Fibroblast of villous mesenchyme (primary cell): ENCODE measurements at regions not wholly inside any gene's neighbourhood (a gene's known extent, or its start where the extent isn't known, plus 50 kb on each side); places are given as distances from the start of the nearest gene placed in this dataset.
A peak's percentile ranks its signal among the peaks of the same experiment; 100 is the strongest.
"Not testable (repeated sequence)": the region's sequence is repeated elsewhere in the genome, so short reads cannot be mapped to it uniquely, and the experiment has no call there.

Experiments
- DNase-seq: peaks from one replicate; pipeline ENCODE4 v3.0.0-alpha.2; 2010; ENCODE audit warnings: low read depth
- H3K4me3 ChIP-seq: 2 replicates; pipeline ENCODE4 v1.5.1; 2011; ENCODE audit warnings: low read depth, mild to moderate bottlenecking, low read length
- TF ChIP-seq, protein P1 (sequence below): IDR thresholded peaks from 2 replicates; pipeline ENCODE4 v1.5.1; 2012; ENCODE audit warnings: low read depth, mild to moderate bottlenecking, low read length; ENCODE audit not compliant: insufficient read depth

GRCh38 chr11:29163231-29163630 is 853.6 kb downstream of the KCNA4 start:
- DNase-seq = no peak
- TF ChIP-seq, protein P1, sequence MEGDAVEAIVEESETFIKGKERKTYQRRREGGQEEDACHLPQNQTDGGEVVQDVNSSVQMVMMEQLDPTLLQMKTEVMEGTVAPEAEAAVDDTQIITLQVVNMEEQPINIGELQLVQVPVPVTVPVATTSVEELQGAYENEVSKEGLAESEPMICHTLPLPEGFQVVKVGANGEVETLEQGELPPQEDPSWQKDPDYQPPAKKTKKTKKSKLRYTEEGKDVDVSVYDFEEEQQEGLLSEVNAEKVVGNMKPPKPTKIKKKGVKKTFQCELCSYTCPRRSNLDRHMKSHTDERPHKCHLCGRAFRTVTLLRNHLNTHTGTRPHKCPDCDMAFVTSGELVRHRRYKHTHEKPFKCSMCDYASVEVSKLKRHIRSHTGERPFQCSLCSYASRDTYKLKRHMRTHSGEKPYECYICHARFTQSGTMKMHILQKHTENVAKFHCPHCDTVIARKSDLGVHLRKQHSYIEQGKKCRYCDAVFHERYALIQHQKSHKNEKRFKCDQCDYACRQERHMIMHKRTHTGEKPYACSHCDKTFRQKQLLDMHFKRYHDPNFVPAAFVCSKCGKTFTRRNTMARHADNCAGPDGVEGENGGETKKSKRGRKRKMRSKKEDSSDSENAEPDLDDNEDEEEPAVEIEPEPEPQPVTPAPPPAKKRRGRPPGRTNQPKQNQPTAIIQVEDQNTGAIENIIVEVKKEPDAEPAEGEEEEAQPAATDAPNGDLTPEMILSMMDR = no peak
- H3K4me3 ChIP-seq = no peak overlapping the region

DNA sequence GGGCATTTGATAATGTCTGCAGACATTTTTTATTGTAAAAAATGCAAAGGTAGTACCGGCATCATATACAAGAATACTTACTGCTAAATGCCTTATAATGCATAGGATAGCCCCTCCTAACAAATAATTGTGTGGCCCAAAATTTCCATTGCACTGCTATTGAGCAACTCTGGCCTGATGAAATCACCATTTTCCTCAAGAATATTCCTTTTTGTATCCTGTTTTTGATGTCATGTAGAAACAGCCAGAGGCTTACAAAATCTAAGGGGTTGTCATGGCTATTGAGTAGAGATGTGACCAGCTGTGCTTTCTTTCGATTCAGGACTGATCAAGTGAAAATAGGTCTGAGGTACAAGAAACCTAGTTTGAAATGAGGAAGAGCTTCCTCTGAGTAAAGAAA is 854.3 kb downstream of the KCNA4 start:
- H3K4me3 ChIP-seq = no peak overlapping the region
- TF ChIP-seq, protein P1 = no peak
- DNase-seq = no peak

- TF ChIP-seq, protein P1 = no peak
- no peak for DNase-seq
- no peak overlapping the region for H3K4me3 ChIP-seq
These were observed 855.6 kb downstream of the KCNA4 start for GRCh38 chr11:29161191-29161590.

DNA sequence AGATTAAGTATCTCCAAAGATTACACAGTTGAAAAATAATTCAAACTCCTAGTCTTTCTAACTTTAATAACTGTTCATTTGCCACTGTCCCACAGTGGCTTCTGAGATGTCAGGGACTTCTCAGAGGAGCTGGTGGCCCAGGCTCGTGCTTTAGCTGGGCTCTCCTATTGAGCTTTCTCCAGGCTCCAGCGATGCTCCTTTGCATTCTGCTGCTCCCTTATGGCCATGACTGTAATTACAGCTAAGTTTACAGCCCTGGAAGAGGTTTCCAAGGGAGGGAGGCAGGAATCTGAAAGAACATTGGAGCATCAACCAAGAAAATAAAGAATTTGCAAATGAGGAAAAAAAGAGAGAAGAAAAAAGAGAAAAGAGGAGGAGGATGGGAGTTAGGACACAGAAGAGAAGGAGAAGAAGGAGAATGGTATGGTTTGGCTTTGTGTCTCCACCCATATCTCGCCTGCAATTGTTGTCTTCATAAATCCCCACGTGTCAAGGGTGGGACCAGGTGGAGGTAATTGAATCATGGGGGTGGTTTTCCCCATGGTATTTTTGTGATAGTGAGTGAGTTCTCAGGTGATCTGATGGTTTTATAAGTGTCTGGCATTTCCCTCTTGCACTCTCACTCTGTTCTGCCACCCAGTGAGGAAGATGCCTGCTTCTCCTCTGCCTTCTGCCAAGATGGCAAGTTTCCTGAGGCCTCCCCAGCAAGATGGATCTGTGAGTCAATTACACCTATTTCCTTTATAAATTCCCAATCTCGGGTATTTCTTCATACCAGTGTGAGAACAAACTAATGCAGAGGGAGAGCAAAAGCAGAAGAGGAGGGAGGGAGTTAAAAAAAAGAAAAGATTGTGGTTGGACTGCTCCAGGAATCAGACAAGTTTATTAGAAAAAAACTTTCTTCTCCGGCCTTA is 857.0 kb downstream of the KCNA4 start:
- peak; percentile 73 for DNase-seq
- TF ChIP-seq, protein P1 = peak; percentile 78

DNA sequence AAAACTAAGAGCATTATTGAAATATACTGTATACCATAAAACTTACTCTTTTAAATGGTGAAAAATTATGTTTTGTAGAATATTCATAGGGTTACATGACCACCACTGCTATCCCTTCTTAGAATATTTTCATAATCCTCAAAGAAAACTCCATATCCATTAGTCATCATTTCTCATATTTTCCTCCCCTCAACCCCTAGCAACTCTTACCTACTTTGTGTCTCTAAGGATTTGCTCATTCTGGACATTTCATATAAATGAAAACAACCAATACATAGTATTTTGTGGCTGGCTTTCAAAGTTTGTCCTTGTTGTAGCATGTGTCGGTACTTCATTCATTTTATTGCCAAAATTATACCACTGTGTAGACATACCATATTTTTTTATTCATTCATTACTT is 863.8 kb downstream of the KCNA4 start:
- H3K4me3 ChIP-seq = no peak overlapping the region
- no peak for DNase-seq
- TF ChIP-seq, protein P1 = no peak

More for the DNA sequence above, 857.0 kb downstream of the KCNA4 start:
- no peak overlapping the region for H3K4me3 ChIP-seq

DNA sequence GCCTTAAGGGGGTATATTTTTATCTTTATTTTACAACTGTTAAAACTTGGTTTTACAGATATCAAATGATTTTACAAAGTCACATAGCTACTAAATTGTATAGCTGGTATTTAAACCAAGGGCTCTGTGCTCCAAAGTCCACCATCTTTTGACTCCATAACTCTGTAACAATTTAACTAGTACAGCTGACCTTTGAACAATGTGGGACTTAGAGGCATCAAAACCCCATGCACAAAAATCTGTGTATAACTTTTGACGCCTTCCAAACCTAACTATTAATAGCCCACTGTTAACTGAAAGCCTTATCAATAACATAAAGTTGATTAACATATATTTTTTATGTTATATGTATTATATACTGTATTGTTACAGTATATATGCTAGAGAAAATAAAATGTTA is 874.3 kb downstream of the KCNA4 start:
- not testable (repeated sequence) for DNase-seq, H3K4me3 ChIP-seq

DNA sequence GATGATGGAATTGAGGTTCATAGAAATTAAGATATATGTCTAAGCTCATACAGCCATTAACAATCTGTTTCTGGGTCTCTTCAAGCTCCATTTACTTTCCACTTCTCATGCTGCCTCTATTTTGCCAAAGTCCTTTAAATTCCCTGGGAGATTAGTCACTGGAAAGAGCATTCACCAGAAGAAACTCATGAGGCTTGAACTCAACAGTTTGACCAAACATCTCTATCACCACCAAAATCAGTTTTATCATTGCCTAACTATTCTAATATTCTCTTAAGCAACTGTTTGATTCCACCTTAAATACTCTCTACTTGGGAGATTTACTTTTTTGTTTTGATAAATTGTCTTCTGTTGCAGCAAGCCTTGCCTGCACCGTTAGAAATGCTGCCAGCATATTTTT is 881.3 kb downstream of the KCNA4 start:
- TF ChIP-seq, protein P1 = no peak
- DNase-seq = no peak

More for the DNA sequence above, 881.3 kb downstream of the KCNA4 start:
- H3K4me3 ChIP-seq = no peak overlapping the region
